Activated B cell treated with CpG ODN at 0.5 μM for 24 hours (primary cell): ENCODE measurements at regions not wholly inside any gene's neighbourhood (a gene's known extent, or its start where the extent isn't known, plus 50 kb on each side); places are given as distances from the start of the nearest gene placed in this dataset.

Experiments
- ATAC-seq: fragments of 200-7000 bp; cut with Tn5 transposase; one replicate; pipeline ENCODE4 v1.10.0; 2021; ENCODE audit warnings: low read depth, mild to moderate bottlenecking, moderate library complexity
- CTCF ChIA-PET: fragments of 350-600 bp; sonication (Branson Sonifier 250); formaldehyde crosslinking; loops from one replicate; lab custom pipeline; 2021; ENCODE audit warnings: antibody characterized with exemption; lab: Charles Lee
- POLR2A ChIA-PET: fragments of 350-600 bp; sonication (Branson Sonifier 250); formaldehyde crosslinking; loops from one replicate; lab custom pipeline; 2021; ENCODE audit warnings: antibody characterized with exemption; lab: Charles Lee
- DNase-seq: peaks from one replicate; pipeline ENCODE4 v3.0.0; 2022
- H3K27ac Mint-ChIP-seq: one replicate; pipeline ENCODE4 v1.8.0; 2020; ENCODE audit warnings: mixed read lengths
- H3K27me3 Mint-ChIP-seq: one replicate; pipeline ENCODE4 v1.8.0; 2021; ENCODE audit warnings: mixed read lengths
- H3K36me3 Mint-ChIP-seq: one replicate; pipeline ENCODE4 v1.8.0; 2021; ENCODE audit warnings: low read depth, mixed read lengths
- H3K4me1 Mint-ChIP-seq: one replicate; pipeline ENCODE4 v1.8.0; 2021; ENCODE audit warnings: mixed read lengths
- H3K4me3 Mint-ChIP-seq: one replicate; pipeline ENCODE4 v1.8.0; 2020; ENCODE audit warnings: mild to moderate bottlenecking, mixed read lengths
- H3K9me3 Mint-ChIP-seq: one replicate; pipeline ENCODE4 v1.8.0; 2020; ENCODE audit warnings: mixed read lengths
- CTCF ChIP-seq: fragments of 200-600 bp; IDR thresholded peaks from one replicate; pipeline ENCODE4 v1.8.0; 2022; ENCODE audit warnings: antibody characterized with exemption, mild to moderate bottlenecking
- intact Hi-C: fragments of 100-400 bp; cut with micrococcal nuclease; formaldehyde crosslinking; loops from one replicate; pipeline ENCODE4 v1.15.1; 2024

GRCh38 chr16:73166947-73167550, 119.1 kb upstream of the ZFHX3 start:
- no peak for TF ChIP-seq CTCF
- CTCF ChIA-PET: no interaction called here
- H3K4me1 Mint-ChIP-seq: peaks cover 8% of the 10 kb centered on the region
- POLR2A ChIA-PET: no interaction called here
- no peak overlapping the region for H3K27ac Mint-ChIP-seq
- H3K9me3 Mint-ChIP-seq: no peaks in the 10 kb centered on the region
- ATAC-seq (no peak), DNase-seq (no peak)
- no peak overlapping the region for H3K4me3 Mint-ChIP-seq
- intact Hi-C loops: no loop called here
- H3K27me3 Mint-ChIP-seq: no peaks in the 10 kb centered on the region
- H3K36me3 Mint-ChIP-seq: no peaks in the 10 kb centered on the region

- POLR2A ChIA-PET: no interaction called here
- peaks cover 8% of the 10 kb centered on the region for H3K4me1 Mint-ChIP-seq
- no peaks in the 10 kb centered on the region for H3K36me3 Mint-ChIP-seq
- H3K4me3 Mint-ChIP-seq: no peak overlapping the region
- H3K27ac Mint-ChIP-seq: no peak overlapping the region
- H3K9me3 Mint-ChIP-seq: no peaks in the 10 kb centered on the region
- H3K27me3 Mint-ChIP-seq: no peaks in the 10 kb centered on the region
- no peak for TF ChIP-seq CTCF
- intact Hi-C loops: no loop called here
- ATAC-seq: no peak
- DNase-seq: no peak
- CTCF ChIA-PET: no interaction called here
Observed at GRCh38 chr16:73166441-73166851, 118.5 kb upstream of the ZFHX3 start.

GRCh38 chr16:73163238-73163815, 115.4 kb upstream of the ZFHX3 start:
- DNase-seq: no peak
- no peak for TF ChIP-seq CTCF
- no peaks in the 10 kb centered on the region for H3K9me3 Mint-ChIP-seq
- H3K36me3 Mint-ChIP-seq: no peaks in the 10 kb centered on the region
- H3K27me3 Mint-ChIP-seq: no peaks in the 10 kb centered on the region
- ChIA-PET POLR2A (no interaction called here), CTCF (no interaction called here)
- intact Hi-C loops: no loop called here
- no peak for ATAC-seq
- H3K27ac Mint-ChIP-seq: no peak overlapping the region
- peaks cover 8% of the 10 kb centered on the region for H3K4me1 Mint-ChIP-seq
- H3K4me3 Mint-ChIP-seq: no peak overlapping the region

GRCh38 chr16:73161977-73162376, 114.0 kb upstream of the ZFHX3 start:
- POLR2A ChIA-PET: no interaction called here
- no peak for TF ChIP-seq CTCF
- intact Hi-C loops: no loop called here

GRCh38 chr16:73159296-73159695, 111.4 kb upstream of the ZFHX3 start:
- Mint-ChIP-seq H3K4me3 (no peak overlapping the region), H3K27me3 (peaks cover 3% of the 10 kb centered on the region), H3K4me1 (peaks cover 4% of the 10 kb centered on the region), H3K27ac (no peak overlapping the region), H3K9me3 (no peaks in the 10 kb centered on the region), H3K36me3 (no peaks in the 10 kb centered on the region)
- ATAC-seq (no peak), DNase-seq (no peak)
- ChIA-PET CTCF (no interaction called here), POLR2A (no interaction called here)
- TF ChIP-seq CTCF: no peak
- intact Hi-C loops: no loop called here

More at GRCh38 chr16:73161977-73162376, 114.0 kb upstream of the ZFHX3 start:
- Mint-ChIP-seq H3K36me3 (no peaks in the 10 kb centered on the region), H3K9me3 (no peaks in the 10 kb centered on the region), H3K27ac (no peak overlapping the region), H3K27me3 (no peaks in the 10 kb centered on the region), H3K4me1 (peaks cover 8% of the 10 kb centered on the region), H3K4me3 (no peak overlapping the region)
- DNase-seq (no peak), ATAC-seq (no peak)
- CTCF ChIA-PET: no interaction called here
